Mesothelial cell of epicardium (in vitro differentiated cells): ENCODE measurements at regions not wholly inside any gene's neighbourhood (a gene's known extent, or its start where the extent isn't known, plus 50 kb on each side); places are given as distances from the start of the nearest gene placed in this dataset.

Source experiments
- DNase-seq, 2 experiments: peaks; one replicate each; pipeline ENCODE4 v3.0.0; 2021; ENCODE audit warnings: low spot score in 2 of 2; ENCODE audit not compliant: unreplicated experiment in 2 of 2
- H3K27ac Mint-ChIP-seq: 2 replicates; pipeline ENCODE4 v1.8.0; 2021; ENCODE audit warnings: mixed read lengths
- H3K27me3 Mint-ChIP-seq: 2 replicates; pipeline ENCODE4 v1.8.0; 2021; ENCODE audit warnings: low read depth, mixed read lengths
- H3K36me3 Mint-ChIP-seq: 2 replicates; pipeline ENCODE4 v1.8.0; 2021; ENCODE audit warnings: mixed read lengths
- H3K4me1 Mint-ChIP-seq: 2 replicates; pipeline ENCODE4 v1.8.0; 2021; ENCODE audit warnings: mixed read lengths
- H3K4me3 Mint-ChIP-seq: 2 replicates; pipeline ENCODE4 v1.8.0; 2021; ENCODE audit warnings: mild to moderate bottlenecking, moderate library complexity, mixed read lengths
- H3K9me3 Mint-ChIP-seq: 2 replicates; pipeline ENCODE4 v1.8.0; 2021; ENCODE audit warnings: mixed read lengths
- CTCF ChIP-seq: fragments of 200-600 bp; sonication (generic); IDR thresholded peaks from one replicate; pipeline ENCODE4 v1.5.0; 2021; ENCODE audit warnings: antibody characterized with exemption; ENCODE audit not compliant: unreplicated experiment

- H3K27me3 Mint-ChIP-seq = peaks cover 5% of the 10 kb centered on the region
- no peaks in the 10 kb centered on the region for H3K9me3 Mint-ChIP-seq
- no peak for TF ChIP-seq CTCF
- no peaks in the 10 kb centered on the region for H3K36me3 Mint-ChIP-seq
- H3K27ac Mint-ChIP-seq = no peak overlapping the region
- no peak for DNase-seq
- no peak overlapping the region for H3K4me3 Mint-ChIP-seq
- H3K4me1 Mint-ChIP-seq = no peaks in the 10 kb centered on the region
Measured at GRCh38 chr1:188891958-188892357, 1585.7 kb downstream of the BRINP3 start.

- Mint-ChIP-seq H3K27ac (no peak overlapping the region), H3K4me1 (no peaks in the 10 kb centered on the region), H3K27me3 (peaks cover 5% of the 10 kb centered on the region), H3K36me3 (no peaks in the 10 kb centered on the region), H3K4me3 (no peak overlapping the region), H3K9me3 (peaks cover 5% of the 10 kb centered on the region)
- DNase-seq = no peak
- TF ChIP-seq CTCF = no peak
Measured at GRCh38 chr1:188895611-188896010, 1582.1 kb downstream of the BRINP3 start.

- no peak for TF ChIP-seq CTCF
- no peak overlapping the region for H3K4me3 Mint-ChIP-seq
- no peaks in the 10 kb centered on the region for H3K9me3 Mint-ChIP-seq
- peaks cover 7% of the 10 kb centered on the region for H3K4me1 Mint-ChIP-seq
- H3K36me3 Mint-ChIP-seq = no peaks in the 10 kb centered on the region
- H3K27me3 Mint-ChIP-seq = no peaks in the 10 kb centered on the region
- H3K27ac Mint-ChIP-seq = no peak overlapping the region
- no peak for DNase-seq
Measured at GRCh38 chr1:188903241-188903640, 1574.4 kb downstream of the BRINP3 start.

- Mint-ChIP-seq H3K4me3 (no peak overlapping the region), H3K4me1 (peaks cover 7% of the 10 kb centered on the region), H3K36me3 (no peaks in the 10 kb centered on the region), H3K27me3 (no peaks in the 10 kb centered on the region), H3K27ac (no peak overlapping the region), H3K9me3 (no peaks in the 10 kb centered on the region)
- TF ChIP-seq CTCF = no peak
- no peak for DNase-seq
Measured at GRCh38 chr1:188904201-188904600, 1573.5 kb downstream of the BRINP3 start.

- no peaks in the 10 kb centered on the region for H3K9me3 Mint-ChIP-seq
- H3K27ac Mint-ChIP-seq = no peak overlapping the region
- no peak for DNase-seq
- peaks cover 7% of the 10 kb centered on the region for H3K4me1 Mint-ChIP-seq
- H3K4me3 Mint-ChIP-seq = no peak overlapping the region
- H3K36me3 Mint-ChIP-seq = no peaks in the 10 kb centered on the region
- H3K27me3 Mint-ChIP-seq = no peaks in the 10 kb centered on the region
- no peak for TF ChIP-seq CTCF
Measured at GRCh38 chr1:188906921-188907641, 1570.6 kb downstream of the BRINP3 start.
